ENCODE measurements at regions not wholly inside any gene's neighbourhood (a gene's known extent, or its start where the extent isn't known, plus 50 kb on each side); places are given as distances from the start of the nearest gene placed in this dataset.

- DNase-seq = no peak
These were observed 79.8 kb downstream of the BARX1 start for GRCh38 chr9:93875330-93875729.

GRCh38 chr9:93874242-93874641 is 80.9 kb downstream of the BARX1 start:
- DNase-seq = no peak

GRCh38 chr9:93871286-93871685 is 83.9 kb downstream of the BARX1 start:
- DNase-seq = no peak

DNA sequence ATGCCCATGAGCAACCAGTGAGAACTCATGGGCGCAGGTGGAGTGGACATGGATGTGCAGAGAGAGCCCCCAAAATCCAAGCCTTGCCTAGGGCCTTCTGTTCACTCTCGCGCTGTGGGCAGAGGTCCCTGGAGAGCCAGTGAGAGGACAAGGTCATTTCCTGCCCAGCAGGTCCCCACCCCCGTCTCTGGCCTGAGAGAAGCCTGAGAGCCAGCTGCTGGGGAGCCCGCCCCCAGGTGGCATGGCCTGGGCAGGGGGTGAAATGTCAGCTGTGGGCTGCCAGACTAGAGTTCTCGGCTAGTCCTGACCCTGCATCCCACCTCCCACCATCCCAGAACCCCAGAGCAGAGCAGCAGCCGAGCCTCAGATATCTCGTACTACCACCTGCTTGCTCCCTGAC is 85.3 kb downstream of the BARX1 start:
- no peak for DNase-seq

DNA sequence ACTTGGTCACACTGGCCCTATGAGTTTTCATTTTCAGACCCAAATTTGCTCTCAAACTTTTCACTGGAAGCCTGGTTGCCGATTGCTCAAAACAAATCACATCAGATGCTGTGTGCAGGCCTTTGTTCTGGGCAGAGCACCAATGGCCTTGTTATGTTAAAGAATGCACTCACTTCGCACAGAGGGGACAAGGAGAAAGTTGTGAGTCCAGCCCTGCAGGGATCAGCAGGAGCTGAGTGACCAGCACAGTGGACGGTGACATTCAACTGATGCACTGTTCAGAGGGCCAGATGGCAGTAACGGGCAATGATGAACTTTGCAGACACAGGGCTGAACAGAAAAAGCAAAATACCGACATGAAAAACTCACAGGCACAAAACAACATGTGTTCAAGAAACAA is 86.1 kb downstream of the BARX1 start:
- no peak for DNase-seq

- DNase-seq = no peak
These were observed 89.4 kb downstream of the BARX1 start for GRCh38 chr9:93865716-93866115.

- no peak for DNase-seq
These were observed 89.9 kb downstream of the BARX1 start for GRCh38 chr9:93865245-93865644.

DNA sequence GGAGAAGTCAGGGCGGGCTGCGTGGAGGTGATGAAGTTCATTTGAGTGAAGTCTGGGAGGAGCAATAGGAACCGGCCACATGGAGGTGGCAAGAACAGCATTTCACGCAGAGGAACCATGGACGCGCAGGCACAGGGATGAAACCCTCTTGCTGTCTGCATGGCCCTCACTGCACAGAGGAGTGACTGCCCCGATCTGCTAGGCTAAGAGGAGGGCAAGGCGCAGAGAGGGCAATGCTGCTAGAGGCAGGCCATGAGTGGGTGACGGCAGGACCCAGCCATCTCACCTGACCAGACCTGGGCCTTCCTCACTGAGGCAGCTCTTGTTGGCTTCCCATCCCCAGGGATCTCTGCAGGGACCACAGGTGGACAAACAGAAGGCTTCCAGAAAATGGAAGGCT is 90.3 kb downstream of the BARX1 start:
- no peak for DNase-seq

GRCh38 chr9:93864032-93864431 is 91.1 kb downstream of the BARX1 start:
- no peak for DNase-seq

GRCh38 chr9:93862877-93863545 is 92.1 kb downstream of the BARX1 start:
- no peak for DNase-seq

- DNase-seq = no peak
These were observed 93.3 kb downstream of the BARX1 start for GRCh38 chr9:93861736-93862358.

DNA sequence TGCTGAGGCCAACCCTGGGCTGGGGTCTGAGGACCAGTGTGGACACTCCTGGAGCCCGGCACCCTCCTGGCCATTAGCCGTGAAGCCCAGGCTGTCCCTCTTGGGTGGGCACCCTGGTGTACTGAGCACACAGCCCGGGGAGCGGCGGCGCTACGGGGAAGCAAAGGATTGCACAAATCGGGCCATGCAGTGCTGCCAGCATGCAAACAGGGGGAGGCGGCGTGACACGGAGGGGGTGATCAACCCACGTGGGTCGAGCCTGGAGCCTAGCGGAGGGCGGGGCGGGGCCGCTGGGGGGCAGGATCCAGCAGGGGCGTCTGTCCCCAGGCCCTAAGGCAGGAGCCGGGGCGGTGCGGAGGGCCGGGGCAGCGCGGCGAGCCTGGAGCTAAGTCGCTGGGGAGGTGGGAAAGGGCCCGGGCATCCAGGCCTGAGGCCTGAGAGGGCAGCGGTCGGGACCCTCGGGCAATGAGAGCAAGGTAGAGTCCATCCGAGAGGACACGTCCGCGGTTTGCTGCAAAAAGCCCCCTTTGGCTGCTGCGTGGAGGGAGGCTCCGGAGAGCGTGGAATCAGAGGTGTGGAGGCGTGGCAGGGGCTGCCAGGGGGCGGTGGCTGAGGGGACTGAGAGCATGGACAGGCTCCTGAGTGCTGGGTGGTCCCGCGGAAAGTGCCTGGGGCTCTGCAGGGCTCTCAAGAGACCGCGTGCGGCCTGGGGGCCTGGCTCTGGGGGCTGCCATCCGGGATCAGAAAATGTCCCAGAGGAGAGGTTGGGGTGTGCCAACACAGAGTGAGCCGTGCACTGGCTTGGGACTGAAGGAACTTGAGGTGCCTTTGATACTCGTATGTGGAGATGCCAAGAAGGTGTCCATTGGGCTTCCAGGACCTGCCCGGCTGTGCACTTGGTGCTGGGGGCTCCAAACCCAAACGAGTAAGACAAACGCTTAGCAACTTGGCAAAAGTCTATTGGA is 94.2 kb downstream of the BARX1 start:
- DNase-seq = no peak

DNA sequence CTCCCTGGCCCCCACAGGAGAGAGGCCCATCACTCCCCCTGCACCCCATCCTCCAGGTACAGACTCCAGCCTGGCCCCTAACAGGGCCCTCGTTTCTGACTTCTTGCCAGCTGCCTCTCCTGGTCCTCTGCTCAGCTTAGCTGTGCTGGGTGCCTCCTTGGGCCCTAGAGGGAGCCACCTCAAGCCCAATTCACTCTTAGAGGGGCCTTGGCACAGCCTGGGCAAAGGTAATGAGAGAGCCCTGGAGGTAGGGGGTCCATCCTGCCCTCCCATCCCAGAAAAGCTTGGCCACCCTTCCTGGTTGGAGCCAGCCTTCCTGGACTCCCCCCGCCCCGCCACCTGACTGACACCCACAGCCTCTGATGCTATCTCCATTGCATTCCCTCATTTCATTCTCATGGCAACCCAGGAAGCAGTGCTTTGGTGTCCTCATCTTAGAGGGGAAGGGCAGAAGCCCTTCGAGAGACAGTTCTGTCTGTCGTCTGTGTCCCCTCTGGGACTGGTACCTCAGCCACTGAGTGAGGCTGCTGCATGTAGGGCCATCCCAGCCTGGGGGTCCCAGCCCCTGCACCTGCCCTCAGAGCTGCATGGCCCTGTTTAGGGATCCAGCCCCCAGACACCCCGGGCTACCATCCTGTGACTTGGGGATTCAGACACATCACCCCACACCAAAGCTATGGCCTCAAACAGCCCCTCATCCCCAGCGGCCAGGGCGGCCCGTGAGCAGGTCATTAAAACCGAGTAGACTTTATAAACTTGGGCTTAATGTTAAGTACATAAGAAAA is 95.5 kb downstream of the BARX1 start:
- no peak for DNase-seq

- DNase-seq = no peak
These were observed 97.6 kb downstream of the BARX1 start for GRCh38 chr9:93857528-93857927.

DNA sequence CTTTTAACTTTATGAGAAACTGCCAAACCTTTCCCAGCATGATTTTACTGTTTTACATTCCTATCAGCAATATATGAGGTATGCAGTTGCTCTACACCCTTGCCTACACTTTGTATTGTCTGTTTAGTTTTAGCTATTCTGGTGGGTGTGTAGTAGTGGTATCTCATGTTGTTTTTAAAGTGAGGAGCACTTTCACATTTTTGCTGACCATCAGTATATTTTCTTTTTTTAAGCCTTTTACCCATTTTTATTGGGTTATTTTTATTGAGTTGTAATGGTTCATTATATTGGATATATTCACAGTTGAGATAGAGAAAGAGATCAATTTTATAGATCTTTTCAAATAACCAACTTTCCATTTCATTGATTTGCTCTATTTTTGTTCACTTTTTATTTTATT is 102.4 kb downstream of the BARX1 start:
- no peak for DNase-seq

DNA sequence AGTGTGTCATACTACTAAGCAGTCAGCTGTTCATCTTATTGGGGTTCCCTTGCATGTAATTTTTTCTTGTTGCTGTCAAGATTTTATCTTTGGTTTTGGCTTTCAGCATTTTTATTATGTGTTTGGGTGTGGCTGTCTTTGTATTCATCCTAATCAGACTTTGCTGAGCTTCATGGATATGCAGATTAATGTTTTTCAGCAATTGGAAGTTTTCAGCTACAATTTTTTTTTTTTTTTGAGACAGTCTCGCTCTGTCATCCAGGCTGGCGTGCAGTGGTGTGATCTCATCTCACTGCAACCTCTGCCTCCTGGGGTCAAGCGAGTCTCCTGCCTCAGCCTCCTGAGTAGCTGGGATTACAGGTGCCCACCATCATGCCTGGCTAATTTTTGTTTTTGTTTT is 108.8 kb downstream of the BARX1 start:
- no peak for DNase-seq

- no peak for DNase-seq
These were observed 111.8 kb downstream of the BARX1 start for GRCh38 chr9:93843396-93843795.

DNA sequence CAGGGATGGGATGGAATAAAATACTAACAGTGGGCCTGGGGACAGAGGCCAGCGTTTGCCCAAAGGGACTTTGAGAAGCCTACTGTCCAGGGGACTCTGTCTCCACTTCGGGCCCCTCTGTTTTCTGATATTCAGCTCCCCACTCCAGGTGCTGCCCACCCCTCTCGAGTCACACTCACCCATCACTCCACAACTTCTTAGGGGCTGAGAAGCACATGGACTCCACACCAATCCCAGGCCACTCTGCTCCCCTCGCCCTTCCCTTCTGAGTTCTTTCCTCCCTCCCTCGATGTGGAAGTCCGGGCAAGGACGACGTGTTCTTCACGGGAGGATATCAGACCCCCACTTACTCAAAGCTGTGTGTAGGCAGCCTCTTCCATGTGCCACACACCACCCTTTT is 124.5 kb downstream of the BARX1 start:
- DNase-seq = no peak

GRCh38 chr9:93830012-93830596 is 125.1 kb downstream of the BARX1 start:
- DNase-seq = no peak

GRCh38 chr9:93829271-93830011 is 125.7 kb downstream of the BARX1 start:
- no peak for DNase-seq

GRCh38 chr9:93828331-93829097 is 126.6 kb downstream of the BARX1 start:
- no peak for DNase-seq
